GM18505 (cell line): ENCODE measurements at regions not wholly inside any gene's neighbourhood (a gene's known extent, or its start where the extent isn't known, plus 50 kb on each side); places are given as distances from the start of the nearest gene placed in this dataset.

Source experiments
- ATAC-seq: cut with Tn5 transposase; IDR thresholded peaks from one replicate; pipeline ENCODE4 v1.9.1; 2021; ENCODE audit not compliant: unreplicated experiment
- POLR2A ChIP-seq: IDR thresholded peaks from 4 replicates; pipeline ENCODE4 v1.6.1; 2011; ENCODE audit warnings: borderline replicate concordance; ENCODE audit not compliant: insufficient read depth, insufficient read length; ENCODE audit errors: extremely low read depth

DNA sequence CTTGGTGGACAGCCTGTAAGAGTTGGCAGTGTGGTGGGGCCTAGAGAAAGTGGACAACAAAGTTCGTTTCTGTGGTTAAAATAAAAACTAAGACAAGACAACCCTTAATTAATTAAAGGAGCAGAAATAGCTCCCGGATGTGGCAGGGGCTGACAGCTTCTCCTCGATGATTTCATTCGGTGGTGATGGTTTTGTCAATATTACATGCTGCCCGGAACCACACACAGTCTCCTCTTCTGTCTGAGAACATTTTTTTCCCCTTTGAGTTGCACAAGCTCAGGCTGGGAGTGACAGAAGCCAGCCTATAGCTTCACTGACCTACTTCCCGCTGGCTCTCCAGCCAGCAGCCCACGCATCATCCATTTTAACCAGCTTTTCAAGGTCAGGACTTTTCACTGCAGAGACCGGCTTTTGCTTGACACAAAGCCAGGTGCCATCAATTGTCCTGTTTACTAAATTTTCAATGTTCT lies 378.8 kb downstream of the SLC4A3 start:
- no peak for TF ChIP-seq POLR2A
- no peak for ATAC-seq

GRCh38 chr2:220011859-220012258 lies 384.4 kb downstream of the SLC4A3 start:
- ATAC-seq: no peak
- TF ChIP-seq POLR2A: no peak

DNA sequence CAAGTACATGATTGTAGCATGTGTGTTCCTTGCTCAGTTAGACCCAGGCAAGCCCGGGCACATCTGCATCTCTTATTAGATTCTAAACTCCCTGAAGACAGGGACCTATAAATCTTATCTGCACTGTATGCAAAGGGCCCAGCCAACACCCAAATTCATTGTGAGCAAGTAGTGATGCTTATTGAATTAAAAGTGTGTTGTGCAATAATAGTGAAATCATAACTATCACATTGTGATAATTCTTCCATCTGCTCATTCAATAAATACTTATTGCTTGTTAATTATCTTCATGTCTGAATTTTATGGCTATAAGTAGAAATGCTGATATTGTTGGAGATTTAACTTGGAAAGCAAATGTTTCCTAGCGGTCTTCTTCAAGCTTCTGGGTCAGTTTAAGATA lies 387.5 kb downstream of the SLC4A3 start:
- ATAC-seq: no peak

DNA sequence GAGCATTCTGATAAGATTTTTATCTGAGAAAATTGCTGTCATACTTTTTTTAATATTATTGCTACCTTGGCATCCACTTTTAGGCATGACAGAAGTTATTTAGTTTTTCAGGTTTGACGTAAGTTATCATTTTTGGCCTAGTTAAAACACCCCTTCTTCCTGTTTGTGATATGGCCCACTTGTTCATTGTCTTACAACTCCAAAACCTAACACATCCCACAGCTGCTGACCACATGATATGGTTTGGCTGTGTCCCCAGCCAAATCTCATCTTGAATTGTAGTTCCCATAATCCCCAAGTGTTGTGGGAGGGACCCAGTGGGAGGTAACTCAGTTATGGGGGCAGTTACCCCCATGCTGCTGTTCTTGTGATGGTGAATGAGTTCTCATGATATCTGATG lies 388.1 kb downstream of the SLC4A3 start:
- TF ChIP-seq POLR2A: no peak
- no peak for ATAC-seq

More for the DNA sequence above, 387.5 kb downstream of the SLC4A3 start:
- no peak for TF ChIP-seq POLR2A

DNA sequence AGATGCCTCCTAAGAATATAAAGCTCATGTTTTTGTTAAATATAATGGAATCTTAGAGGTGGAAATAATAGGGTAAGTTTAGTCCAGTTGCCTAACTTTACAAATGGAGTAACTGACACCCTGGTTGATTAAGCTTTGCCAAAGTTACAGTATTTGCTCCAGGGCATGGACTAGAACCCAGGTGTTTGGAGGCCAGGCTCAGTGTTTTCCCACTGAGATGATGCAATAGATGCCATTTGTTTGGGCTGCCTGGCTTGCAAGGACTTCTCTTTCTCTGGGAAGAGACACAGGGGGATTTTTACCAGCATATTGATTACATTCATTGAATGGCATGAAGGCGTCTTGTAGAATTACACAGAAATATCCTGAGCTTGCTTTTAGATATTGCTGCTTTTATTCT lies 397.8 kb downstream of the SLC4A3 start:
- no peak for TF ChIP-seq POLR2A
- no peak for ATAC-seq

- TF ChIP-seq POLR2A: no peak
- no peak for ATAC-seq
Measured at GRCh38 chr2:220029013-220029412, 401.6 kb downstream of the SLC4A3 start.

- ATAC-seq: no peak
- no peak for TF ChIP-seq POLR2A
Measured at GRCh38 chr2:220033546-220033945, 406.1 kb downstream of the SLC4A3 start.

GRCh38 chr2:220034426-220035130 lies 407.1 kb downstream of the SLC4A3 start:
- no peak for TF ChIP-seq POLR2A
- ATAC-seq: no peak

- TF ChIP-seq POLR2A: no peak
- ATAC-seq: no peak
Measured at GRCh38 chr2:220036431-220036830, 409.0 kb downstream of the SLC4A3 start.

GRCh38 chr2:220040346-220040745 lies 412.9 kb downstream of the SLC4A3 start:
- ATAC-seq: no peak
- no peak for TF ChIP-seq POLR2A

DNA sequence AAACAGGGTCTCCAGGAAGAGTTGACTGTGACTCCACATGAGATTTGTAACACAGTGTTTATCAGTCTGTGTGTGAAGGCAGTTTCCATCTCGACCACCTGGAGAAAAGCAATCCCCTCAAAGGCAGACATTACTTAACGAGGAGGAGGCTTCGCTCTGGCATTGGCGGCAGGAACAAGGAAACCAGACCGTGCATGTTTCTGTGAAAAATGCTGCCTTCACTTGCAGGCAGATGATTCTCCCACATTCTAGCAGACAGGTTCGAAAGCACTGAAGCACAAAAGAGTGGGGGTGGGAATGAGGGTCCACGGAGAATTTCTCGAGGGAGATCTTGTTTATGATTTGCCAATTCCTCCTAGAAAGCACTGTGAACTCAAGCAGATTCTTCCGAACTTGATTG lies 414.0 kb downstream of the SLC4A3 start:
- TF ChIP-seq POLR2A: no peak
- no peak for ATAC-seq

DNA sequence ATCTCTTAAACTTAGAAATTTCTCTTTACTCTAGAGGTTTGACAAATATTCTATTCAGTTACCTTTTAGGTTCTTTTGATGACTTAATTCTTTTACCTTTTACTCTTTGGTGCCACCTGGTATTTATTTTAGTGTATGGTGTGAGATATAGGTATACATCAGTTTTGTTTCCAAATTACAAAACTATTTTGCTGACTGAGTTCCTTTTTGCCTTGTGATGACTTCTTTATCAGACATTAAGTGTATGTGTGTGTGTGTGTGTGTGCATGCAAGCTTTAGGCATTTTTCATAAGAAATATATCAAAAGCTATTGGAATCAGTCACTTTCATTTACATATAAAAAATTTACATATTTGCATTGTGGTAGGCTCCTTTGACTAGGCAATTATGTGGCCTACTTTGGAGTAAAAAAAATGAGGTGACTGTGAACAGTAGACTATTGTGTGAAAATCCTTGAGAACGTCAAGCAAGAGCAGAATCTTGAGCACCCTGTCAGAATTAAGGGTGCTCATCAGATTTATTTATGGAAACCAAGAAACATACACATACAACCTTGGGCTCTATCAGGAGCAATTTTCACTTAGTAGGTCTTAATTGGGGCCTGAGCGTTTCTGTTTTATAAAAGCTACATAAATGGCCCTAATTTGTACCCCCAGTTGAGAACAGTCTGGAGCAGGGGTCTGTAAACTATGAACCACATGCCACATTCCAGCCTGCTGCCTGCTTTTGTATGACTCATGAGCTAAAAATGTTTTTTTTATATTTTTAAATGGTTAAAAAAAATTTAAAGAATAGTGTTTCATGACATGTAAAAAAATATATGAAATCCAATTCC lies 415.9 kb downstream of the SLC4A3 start:
- no peak for ATAC-seq
- TF ChIP-seq POLR2A: no peak

DNA sequence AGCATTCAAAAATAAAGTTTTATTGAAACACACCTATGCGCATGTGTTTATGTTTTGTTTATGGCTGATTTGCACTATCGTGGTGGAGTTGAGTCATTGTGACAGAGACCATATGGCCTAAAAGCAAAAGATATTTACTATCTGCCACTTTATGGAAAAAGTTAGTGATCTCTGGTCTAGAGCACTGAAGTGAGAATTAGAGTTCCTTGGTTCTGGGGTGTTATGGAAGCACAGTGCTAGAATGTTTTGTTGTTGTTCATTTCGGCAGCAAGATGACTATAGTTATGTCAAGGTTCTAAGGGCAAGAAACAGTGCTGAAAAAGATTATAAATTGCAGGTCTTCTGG lies 416.5 kb downstream of the SLC4A3 start:
- no peak for TF ChIP-seq POLR2A
- no peak for ATAC-seq

GRCh38 chr2:220044383-220044782 lies 417.0 kb downstream of the SLC4A3 start:
- no peak for ATAC-seq
- TF ChIP-seq POLR2A: no peak

DNA sequence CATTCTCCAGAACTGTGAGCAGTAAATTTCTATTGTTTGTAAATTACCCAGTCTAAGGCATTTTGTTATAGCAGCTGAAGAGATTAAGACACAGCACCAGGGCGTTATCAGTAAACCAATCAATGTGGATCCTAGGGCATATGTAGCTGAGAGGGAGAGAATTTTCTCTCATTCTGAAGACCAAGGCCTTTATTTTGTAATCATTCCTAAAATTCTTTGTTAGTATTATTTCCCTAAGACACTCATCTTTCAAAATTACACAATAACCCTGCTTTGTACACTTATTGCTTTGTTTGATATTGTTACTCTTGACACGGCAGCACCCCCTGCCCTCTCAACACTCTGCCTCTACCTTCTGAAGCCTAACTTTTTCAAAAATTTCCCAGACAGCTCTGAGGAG lies 419.1 kb downstream of the SLC4A3 start:
- no peak for TF ChIP-seq POLR2A
- ATAC-seq: no peak

DNA sequence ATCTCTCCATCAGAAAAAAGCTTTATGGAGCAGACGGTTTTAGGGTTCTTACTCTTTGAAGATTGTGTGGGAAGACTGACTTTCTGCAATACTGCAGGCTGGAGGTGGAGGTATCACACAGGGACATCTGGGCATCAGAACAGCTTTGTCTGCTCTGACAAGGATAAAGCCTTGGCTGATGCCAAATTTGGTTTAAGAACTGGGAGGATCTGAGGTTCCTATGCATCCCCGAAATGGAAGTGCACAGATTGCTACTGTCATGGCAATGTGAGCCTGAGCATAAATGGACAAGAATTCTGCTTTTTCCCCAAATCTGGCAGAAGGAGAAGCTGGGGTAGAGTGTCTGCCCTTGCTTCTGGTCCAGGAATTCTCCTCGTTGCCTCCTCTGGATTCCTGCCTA lies 424.3 kb downstream of the SLC4A3 start:
- no peak for ATAC-seq
- no peak for TF ChIP-seq POLR2A
